Anterior cingulate cortex (tissue), 58 donors: ENCODE measurements at regions not wholly inside any gene's neighbourhood (a gene's known extent, or its start where the extent isn't known, plus 50 kb on each side); places are given as distances from the start of the nearest gene placed in this dataset.
A peak's percentile ranks its signal among the peaks of the same experiment; 100 is the strongest.

Source experiments
- DNase-seq, 58 donors: peaks; one replicate each; lab custom pipeline; 2025; lab: John Stamatoyannopoulos, UW

DNA sequence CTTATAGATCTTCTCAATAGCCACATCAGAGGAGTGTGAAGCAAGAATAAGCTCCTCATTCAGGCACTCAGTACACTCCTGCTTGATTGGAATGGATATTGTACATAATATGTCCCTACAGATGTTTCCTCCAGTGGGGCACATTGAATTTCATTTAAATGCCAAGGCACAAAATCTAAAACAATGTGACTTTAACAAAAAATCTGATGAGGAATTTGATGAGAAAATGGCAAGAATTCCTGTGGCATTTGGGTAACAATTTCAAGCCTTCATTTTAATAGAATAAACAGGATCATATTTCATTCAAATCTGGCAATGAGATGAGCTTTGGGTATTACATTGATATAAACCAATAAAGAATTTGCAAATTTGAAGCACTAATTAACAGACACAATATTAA is 307.7 kb upstream of the PKN2 start:
- DNase-seq = no peak

DNA sequence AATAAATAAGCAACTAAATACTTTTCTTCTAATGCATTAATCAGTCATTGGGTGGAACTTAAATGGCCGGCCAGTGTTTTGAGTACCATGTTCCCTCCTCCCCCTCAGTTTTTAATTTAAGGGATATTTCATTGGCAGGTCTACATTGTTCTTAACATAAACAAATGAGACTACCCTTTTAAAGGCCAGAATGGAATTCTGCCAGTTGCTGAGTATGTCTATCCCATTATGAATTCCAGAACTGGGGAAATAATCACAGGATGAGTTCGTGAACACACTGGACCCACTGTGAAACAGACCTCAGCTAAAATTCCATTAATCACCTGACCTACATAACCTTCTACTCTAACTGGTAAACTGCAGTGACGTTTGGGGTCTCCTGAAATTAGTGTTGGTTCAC is 305.5 kb upstream of the PKN2 start:
- DNase-seq = no peak

DNA sequence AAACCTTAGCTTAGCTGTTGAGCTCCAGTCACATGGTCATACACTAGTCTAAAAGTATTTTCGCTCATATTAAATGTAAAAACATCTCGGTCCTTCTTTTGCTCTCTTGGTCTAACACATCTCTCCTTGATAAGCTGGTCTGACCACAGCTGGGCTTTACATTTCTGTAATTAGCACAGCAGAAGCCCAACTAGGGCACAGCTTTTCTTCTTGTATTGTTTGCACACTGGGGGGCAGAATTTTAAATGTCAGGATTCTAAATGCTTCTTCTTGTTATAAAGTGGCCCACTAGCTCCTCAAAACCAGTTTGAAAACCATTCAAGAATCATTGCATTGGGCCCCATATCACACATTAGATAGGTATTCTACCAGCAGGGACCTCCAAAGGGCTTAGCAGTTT is 289.1 kb upstream of the PKN2 start:
- no peak for DNase-seq

DNA sequence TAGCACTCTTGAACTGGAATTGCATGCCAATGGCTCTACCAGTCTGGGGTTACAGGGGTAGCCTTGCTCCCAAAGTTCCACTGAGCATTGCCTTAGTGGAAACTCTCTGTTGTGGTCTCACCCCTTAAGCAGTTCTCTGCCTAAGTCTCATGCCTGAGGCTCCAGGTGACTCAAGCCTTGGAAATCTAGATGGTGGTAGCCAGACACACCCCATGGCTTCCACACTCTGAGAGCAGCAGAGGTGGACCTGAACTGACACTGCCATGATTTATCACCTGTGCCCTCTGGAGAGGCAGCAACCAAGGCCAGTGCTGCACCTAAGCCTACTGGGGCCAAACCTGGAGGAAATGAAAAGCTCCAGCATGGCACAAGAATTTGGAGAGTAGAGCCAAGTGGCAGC is 285.7 kb upstream of the PKN2 start:
- DNase-seq = no peak

DNA sequence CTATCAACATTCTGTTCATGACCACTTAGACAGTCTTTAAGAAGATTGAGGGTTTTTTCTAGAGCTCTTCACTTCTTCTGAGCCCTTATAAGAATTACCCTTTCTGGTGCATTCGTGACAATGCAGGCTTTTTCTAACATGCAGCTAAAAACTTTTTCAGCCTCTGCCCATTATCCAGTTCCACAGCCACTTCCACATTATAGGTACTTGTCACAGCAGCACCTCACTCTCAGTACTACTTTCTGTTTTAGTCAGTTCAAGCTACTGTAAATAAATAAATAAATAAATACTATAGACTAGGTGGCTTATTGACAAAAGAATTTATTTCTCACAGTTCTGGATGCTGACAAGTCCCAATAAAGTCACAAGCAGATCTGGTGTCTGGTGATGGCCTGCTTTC is 284.4 kb upstream of the PKN2 start:
- DNase-seq = no peak

DNA sequence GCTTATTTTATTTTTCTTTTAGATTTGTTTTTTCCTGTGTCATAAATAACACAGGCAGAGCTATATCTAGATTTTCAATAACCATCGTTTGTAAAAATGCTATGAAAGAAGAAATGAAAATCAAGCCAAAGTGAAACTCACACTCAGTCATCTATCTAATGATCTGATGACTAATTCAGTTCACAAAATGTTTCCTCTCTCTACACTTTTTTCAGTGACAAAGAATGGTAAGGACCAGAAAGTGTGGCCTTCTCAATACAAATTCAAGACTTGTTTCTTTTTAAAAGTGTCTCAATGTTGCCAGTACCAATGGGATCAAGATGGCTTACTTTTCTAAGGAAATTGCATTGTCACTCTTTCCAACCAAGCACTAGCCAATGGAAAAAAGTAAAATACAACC is 282.8 kb upstream of the PKN2 start:
- DNase-seq = no peak

DNA sequence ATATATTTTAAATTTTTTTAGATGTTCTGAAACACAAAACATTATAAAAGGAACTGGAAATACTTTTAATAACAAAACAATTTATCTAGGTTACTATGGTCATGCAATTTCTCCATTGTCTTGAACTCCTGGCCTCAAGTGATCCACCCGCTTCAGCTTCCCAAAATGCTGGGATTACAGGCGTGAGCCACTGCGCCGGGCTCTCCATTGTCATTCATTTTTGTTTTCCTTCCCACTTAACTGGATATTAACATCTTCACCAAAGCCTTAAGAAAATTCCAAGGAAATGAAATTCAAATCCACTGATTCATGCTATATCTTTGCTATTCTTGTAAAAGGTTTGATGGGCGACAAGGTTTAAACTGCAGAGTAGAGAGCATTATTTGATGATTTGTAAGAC is 279.5 kb upstream of the PKN2 start:
- DNase-seq = no peak

DNA sequence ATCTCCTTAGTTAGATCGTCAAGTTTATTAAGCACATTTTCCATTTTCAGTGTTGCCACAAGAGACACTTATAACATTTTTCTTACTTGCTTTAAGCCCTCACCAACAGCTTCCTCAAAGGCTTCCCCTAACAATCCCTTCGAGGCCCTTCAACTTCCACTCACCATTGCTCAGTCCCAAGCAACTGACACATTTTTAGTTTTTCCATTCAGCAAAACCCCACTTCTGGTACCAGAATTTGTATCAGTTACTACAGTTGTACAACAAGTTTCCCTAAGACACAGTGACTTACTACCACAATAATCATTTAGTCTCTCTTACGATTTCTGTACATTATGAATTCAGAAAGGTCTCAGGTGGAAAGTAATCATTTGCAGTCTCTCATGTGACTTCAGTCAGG is 276.8 kb upstream of the PKN2 start:
- no peak for DNase-seq

DNA sequence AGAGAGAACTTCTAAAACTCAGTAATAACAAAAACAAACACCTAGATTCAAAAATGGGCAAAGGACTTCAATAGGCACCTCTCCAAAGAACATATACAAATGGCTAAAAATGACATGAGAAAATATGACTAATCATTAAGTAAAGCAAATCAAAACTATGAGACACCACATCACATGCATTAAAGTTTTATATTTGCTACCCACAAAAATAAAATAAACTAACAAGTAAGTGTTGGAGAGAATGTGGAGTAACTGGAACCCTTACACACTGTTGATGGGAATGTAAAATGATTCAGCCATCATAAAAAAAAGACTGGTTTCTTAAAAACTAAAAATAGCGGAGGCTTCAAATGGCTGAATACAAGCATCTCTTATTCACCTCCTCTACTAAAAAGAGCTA is 262.1 kb upstream of the PKN2 start:
- no peak for DNase-seq

DNA sequence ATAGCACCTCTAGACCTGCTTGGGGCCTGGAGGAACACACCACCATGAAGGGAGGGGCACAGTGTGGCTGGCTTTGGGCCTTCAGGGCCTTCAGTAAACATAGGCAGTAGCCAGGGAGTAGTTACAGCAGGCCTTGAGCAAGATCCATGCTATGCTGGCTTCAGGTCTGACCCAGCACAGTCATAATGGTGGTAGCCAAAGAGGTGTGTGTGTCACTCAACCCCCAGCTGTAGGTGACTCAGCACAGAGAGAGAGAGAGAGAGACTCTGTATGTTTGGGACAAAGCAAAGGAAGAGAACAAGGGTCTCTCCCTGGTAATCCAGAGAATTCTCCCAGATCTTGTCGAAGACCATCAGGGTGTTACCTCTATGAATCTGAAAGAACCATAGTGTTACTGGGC is 250.5 kb upstream of the PKN2 start:
- DNase-seq = no peak

DNA sequence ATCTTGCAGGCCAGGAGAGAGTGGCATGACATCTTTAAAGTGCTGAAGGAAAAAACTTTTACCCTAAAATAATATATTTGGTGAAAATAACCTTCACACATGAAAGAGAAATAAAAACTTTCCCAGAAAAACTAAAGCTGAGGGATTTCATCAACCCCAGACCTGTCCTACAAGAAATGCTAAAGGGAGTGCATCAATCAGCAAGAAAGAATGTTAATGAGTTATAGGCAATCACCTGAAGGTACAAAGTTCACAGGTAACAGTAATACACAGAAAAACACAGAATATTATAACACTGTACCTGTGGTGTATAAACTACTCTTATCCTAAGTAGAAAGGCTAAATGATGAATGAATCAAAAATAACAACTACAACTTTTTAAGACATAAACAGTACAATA is 249.2 kb upstream of the PKN2 start:
- DNase-seq = no peak

DNA sequence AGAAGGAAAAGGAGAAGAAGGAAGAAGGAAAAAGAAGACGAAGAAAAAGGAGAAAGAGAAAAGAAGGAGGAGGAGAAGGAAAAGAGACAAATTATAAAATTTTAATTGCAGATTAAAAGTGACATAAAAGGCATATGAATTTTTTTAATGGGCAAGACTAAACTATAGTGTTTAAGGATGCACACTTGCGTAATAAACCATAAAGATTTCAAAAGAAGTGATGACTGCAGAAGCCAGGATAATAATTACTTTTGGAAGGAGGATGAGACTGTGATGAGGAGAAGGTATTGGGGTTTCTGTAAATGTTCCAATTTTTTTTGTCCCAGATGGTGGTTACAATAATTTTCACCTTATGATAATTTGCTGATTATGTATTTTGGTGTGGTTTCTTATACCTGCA is 243.1 kb upstream of the PKN2 start:
- no peak for DNase-seq

DNA sequence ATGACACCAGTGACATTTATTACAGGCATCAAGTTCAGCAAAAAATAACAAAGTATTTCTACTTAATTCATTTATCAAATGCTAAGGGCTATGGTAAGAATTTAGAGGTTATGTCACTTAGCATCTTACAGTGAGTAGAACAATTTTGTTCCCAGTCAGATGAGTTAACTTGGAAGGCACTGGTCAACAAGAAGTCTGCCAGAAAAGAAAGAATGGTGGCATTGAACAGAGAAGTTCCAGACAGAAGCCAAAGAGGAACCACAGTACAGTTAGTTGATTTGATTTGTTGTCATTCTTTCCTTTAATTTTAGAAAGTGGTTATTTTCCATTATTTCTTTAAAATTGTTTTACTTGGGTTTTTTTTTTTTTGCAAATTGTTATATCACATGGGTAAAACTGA is 232.2 kb upstream of the PKN2 start:
- peak in 5 of 58 donors; percentile 4 to 74 (median 20) for DNase-seq

DNA sequence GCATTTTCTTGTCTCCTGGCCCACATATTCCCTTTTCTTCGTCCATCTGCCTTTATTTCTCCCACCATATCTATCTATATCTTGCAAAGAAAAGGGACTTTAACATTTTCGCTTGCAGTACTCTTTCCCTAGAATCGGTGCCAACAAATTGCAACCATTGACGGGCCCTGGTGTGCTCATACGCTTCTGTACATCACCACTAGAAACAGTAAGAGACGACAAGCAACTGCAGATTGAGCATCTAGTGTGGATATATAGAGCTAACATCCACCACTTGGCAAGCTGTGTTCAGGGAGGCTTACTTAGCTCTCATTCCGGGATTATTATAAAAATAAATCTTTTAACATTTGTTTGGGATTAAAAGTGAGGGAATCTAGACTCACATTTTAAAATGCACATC is 230.8 kb upstream of the PKN2 start:
- no peak for DNase-seq

DNA sequence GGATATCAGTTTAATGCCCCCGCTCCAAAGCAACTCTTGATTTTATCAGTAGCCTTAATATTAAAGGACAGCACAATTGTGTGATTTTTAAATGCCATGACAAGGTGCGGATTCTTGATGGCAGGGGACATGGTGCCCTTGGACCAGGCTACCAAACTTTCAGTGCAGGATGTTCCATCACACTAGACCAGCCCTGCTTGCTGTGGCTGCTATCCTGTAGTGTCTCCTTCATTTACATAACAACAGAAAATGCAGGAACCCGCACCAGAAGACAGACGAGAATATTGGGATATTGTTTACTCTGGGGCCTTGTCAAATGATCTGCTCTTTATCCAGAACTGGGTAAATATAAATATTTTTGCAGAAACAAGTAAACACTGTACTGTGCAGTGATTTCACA is 229.3 kb upstream of the PKN2 start:
- DNase-seq = no peak

DNA sequence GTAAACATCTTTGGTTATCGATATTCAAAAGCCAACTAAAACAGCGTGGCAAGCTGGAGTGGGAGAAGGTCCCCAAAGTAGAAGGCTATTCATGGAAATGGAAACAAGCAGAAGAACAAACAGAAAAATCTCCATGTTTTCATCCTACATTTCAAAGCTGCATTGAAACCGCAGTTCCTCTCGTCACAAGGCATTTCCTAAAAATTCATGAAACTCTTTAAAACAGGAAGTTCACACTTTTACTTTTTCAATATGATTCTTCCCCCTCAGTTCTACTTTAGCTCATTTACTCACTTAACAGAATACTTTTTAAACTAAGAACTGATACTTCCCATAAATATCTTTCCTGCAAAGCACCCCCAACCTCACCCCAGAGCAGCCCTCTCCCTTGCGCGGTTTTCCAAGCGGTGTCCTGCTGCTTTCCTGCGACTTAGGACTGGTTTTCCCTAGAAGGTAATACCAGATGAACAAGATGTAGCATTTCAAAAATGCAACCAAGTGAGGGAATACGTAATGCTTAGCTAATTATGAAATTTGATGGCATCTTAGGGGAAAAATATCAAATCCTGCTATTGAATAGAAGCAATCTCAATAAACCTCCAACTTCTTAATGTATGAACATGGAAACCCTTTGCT is 228.3 kb upstream of the PKN2 start:
- DNase-seq = no peak

DNA sequence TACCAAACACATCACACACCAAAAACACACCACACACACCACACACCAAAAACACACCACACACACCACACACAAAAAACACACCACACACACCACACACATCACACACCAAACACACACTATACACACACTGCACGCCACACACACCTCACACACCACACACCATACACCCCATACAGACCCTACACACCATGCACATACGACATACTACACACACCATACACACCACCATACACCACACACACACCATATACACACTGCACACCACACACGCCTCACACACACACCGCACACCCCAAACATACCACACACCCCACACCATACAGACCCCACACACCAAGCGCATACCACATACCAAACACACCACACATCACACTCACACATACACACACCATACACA is 226.9 kb upstream of the PKN2 start:
- DNase-seq = no peak

DNA sequence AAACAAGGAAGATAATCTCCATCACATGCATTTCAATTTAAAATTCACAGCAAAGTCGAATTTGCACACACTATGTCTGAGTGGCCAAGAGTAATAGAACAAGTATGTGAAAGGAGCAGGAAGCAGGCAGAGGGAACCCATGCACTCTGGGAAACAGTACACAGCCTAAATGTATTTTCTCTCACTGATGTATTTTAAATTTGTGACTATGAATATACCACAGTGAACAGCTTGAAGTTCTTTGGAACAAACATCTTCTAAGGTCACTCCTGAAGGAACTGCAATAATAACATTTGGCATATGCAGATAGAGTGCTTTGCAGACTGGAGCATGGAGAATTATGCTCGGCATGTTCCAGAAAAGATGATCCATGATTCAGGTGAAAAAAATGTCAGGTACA is 223.1 kb upstream of the PKN2 start:
- DNase-seq = no peak

DNA sequence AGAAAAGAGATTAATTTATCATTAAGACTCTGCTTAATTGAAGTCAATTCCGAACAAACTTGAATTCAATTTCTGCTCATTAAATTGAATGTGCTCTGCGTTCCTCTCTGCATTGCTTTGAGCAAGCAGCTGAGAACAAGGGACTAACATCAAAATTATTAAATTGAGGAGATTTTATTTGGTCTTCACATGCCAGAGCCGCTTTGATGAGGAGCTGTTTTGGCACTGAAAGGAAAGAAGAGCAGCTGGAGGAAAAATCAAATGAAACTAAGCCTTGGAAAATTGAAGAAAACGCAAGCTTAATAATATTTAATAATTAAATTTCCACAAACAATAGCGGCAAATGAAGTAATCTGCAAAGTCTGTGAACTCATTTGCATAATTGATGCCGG is 222.0 kb upstream of the PKN2 start:
- DNase-seq = peak in 1 of 58 donors; percentile 44

DNA sequence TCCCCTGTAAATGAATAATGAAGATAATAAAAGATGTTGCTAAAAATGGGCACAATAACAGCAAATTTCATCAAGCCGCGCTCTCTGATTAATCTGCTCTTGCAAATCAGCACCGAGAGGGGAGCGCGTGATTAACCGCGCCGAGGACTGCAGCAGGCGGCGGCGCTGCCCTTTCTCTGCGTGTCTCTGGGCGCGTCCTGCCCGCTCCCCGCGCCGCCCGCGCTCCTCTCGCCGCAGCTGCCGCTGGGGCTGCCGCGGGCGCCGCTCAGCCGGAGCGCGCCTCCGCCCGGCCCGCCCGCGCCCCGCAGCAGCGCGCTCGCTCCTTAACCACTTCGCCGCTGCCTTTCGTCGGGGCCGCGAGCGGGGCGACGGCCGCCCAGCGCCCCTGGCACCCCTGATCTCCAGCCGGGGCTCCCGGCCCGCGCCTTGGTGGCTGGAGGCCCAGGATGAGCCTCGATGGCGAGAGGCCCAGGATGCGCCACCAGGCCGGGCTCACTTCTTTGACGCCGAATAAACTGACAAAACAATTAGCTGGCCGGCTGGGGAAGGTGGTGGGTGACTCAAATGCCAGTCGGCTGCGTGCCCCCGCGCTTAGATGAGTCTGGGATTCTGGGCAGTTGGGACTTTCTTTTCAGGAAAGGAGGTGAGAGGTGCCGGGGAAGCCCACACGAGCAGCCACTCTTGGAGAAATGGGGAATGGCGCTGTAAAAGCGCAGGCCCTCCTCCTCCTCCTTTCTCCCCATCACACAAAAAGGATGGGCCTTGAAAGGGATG is 221.4 kb upstream of the PKN2 start:
- peak in 53 of 58 donors; percentile 11 to 79 (median 60) for DNase-seq

DNA sequence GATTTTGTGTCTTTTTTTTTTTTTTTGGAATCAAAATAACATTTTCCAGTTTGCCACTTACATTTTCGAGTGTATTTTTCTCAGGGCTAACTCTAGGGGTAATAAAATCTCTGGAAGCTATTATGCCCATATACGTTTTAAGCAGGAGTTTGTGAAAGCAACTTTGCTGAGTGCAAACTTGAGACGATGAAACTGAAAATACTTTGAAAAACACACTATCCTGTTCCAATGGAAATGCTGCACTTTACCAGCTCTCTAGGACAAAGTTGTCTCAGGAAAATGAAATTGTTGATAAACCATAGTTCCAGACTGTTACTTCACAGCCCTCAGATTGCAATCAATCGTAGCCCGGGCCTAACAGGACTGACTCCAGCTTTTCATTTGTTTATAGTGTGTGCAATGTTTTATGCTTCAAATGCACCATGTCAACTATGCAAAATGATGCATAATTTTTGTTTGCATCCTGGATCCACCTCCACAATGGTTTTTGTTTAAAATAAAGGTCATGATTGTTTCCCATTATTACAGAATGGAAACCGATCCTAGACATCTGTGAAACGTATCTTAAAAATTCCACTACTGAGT is 220.6 kb upstream of the PKN2 start:
- DNase-seq = no peak

DNA sequence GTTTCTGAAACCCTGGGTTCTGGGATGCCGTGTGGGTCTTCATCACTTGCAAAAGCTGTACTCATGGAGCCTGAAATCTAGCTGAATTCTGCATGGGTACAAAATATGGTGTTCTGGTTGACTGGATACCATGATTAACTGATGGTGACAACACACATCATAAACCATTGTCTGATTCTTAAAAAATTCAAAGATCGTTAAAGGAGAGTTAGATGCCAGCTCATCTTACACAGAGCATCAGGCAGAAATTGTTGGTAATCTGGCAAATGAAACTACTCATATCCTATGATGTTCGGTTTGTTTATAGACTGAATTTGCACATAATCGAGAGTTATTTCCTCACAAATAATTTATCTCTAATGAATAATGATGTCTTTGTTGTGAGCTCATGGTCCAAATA is 218.1 kb upstream of the PKN2 start:
- DNase-seq = no peak
